GM12864 (cell line): ENCODE measurements at regions not wholly inside any gene's neighbourhood (a gene's known extent, or its start where the extent isn't known, plus 50 kb on each side); places are given as distances from the start of the nearest gene placed in this dataset.

Experiments
- DNase-seq: peaks from one replicate; pipeline ENCODE4 v3.0.0-alpha.2; 2011; ENCODE audit warnings: low read depth
- H3K4me3 ChIP-seq: 2 replicates; pipeline ENCODE4 v1.5.1; 2011; ENCODE audit warnings: mild to moderate bottlenecking, low read depth, low read length, control low read depth
- CTCF ChIP-seq: IDR thresholded peaks from 2 replicates; pipeline ENCODE4 v1.5.1; 2011; ENCODE audit warnings: low read depth, mild to moderate bottlenecking, moderate library complexity, low read length, control low read depth, inconsistent platforms; ENCODE audit errors: missing control alignments

- no peak for TF ChIP-seq CTCF
Observed at GRCh38 chr12:67173258-67173657, 95.9 kb upstream of the CAND1 start.

GRCh38 chr12:67182551-67182950 lies 86.6 kb upstream of the CAND1 start:
- no peak for TF ChIP-seq CTCF
- DNase-seq = no peak
- H3K4me3 ChIP-seq = no peak overlapping the region

More at GRCh38 chr12:67173258-67173657, 95.9 kb upstream of the CAND1 start:
- H3K4me3 ChIP-seq = no peak overlapping the region
- DNase-seq = no peak

- DNase-seq = no peak
- TF ChIP-seq CTCF = no peak
- H3K4me3 ChIP-seq = no peak overlapping the region
Observed at GRCh38 chr12:67193704-67194103, 75.5 kb upstream of the CAND1 start.

- TF ChIP-seq CTCF = no peak
- DNase-seq = no peak
- no peak overlapping the region for H3K4me3 ChIP-seq
Observed at GRCh38 chr12:67200386-67200785, 68.8 kb upstream of the CAND1 start.

- H3K4me3 ChIP-seq = no peak overlapping the region
- DNase-seq = no peak
- TF ChIP-seq CTCF = no peak
Observed at GRCh38 chr12:67202011-67202677, 67.0 kb upstream of the CAND1 start.

- DNase-seq = no peak
- TF ChIP-seq CTCF = no peak
- H3K4me3 ChIP-seq = no peak overlapping the region
Observed at GRCh38 chr12:67202678-67203012, 66.5 kb upstream of the CAND1 start.
